Esophagus squamous epithelium (tissue), 4 donors: ENCODE measurements at regions not wholly inside any gene's neighbourhood (a gene's known extent, or its start where the extent isn't known, plus 50 kb on each side); places are given as distances from the start of the nearest gene placed in this dataset.

Experiments used
- POLR2A ChIP-seq, 4 donors: fragments of 450-650 bp; IDR thresholded peaks; one replicate each; pipeline ENCODE4 v1.6.1; 2017; ENCODE audit warnings: antibody characterized with exemption in 4 of 4, mild to moderate bottlenecking in 4 of 4, moderate library complexity in 3 of 4
- TF ChIP-seq, protein P1 (sequence below), 6 experiments: fragments of 450-650 bp in 4 of 6; fragments of 200-600 bp in 2 of 6; sonication (generic) in 2 of 6; IDR thresholded peaks; one replicate each; pipeline ENCODE4 v1.5.1; 2016 to 2019; ENCODE audit warnings: antibody characterized with exemption in 6 of 6, mild to moderate bottlenecking in 4 of 6, moderate library complexity in 4 of 6

DNA sequence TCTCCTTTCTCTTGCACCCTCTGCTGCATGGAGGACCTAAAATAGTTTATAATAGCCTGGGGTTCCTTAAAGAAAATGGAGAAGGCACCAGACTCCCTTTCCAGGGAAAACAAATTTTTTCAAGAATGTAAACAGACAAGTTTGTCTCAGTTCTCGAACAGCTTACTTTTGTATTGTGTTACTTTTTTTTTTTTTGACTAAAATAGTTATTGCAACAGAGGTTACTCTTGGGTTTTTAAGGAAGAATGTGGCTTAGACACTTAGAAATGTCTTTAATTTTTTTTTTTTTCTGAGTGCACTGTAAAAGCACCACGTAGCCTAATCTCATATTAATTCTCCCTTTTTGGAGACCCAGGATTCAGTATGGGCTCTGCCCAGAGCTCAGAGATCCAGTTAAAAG, 148.7 kb upstream of the CARMIL1 start:
- no peak for TF ChIP-seq POLR2A (IDR thresholded peaks at IDR 0.05)
- TF ChIP-seq, protein P1, sequence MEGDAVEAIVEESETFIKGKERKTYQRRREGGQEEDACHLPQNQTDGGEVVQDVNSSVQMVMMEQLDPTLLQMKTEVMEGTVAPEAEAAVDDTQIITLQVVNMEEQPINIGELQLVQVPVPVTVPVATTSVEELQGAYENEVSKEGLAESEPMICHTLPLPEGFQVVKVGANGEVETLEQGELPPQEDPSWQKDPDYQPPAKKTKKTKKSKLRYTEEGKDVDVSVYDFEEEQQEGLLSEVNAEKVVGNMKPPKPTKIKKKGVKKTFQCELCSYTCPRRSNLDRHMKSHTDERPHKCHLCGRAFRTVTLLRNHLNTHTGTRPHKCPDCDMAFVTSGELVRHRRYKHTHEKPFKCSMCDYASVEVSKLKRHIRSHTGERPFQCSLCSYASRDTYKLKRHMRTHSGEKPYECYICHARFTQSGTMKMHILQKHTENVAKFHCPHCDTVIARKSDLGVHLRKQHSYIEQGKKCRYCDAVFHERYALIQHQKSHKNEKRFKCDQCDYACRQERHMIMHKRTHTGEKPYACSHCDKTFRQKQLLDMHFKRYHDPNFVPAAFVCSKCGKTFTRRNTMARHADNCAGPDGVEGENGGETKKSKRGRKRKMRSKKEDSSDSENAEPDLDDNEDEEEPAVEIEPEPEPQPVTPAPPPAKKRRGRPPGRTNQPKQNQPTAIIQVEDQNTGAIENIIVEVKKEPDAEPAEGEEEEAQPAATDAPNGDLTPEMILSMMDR (IDR thresholded peaks at IDR 0.05): no peak
